Adrenal gland (tissue), 9 donors: ENCODE measurements at regions not wholly inside any gene's neighbourhood (a gene's known extent, or its start where the extent isn't known, plus 50 kb on each side); places are given as distances from the start of the nearest gene placed in this dataset.

ENCODE experiments used
- DNase-seq, 7 donors: peaks; one replicate each; pipeline ENCODE4 v3.0.0-alpha.2; 2019 to 2020
- H3K27ac ChIP-seq, 5 donors: fragments of 200-600 bp; sonication (generic) in 4 of 5; 1 replicate in 3 of 5; 2 replicates in 2 of 5; pipeline versions ENCODE4 v1.5.1 to v1.8.0; 2016 to 2020; ENCODE audit warnings: mild to moderate bottlenecking in 1 of 5
- H3K27me3 ChIP-seq: fragments of 200-600 bp; 2 replicates; pipeline ENCODE4 v1.8.0; 2021
- H3K36me3 ChIP-seq, 2 donors: fragments of 200-600 bp; replicated peaks in 1 of 2; 1 replicate in 1 of 2; 2 replicates in 1 of 2; pipeline versions ENCODE4 v1.5.1 to v1.8.0; 2018 to 2022
- H3K4me1 ChIP-seq, 2 donors: fragments of 200-600 bp; replicated peaks in 1 of 2; 1 replicate in 1 of 2; 2 replicates in 1 of 2; pipeline versions ENCODE4 v1.5.1 to v1.8.0; 2018 to 2021
- H3K4me3 ChIP-seq, 4 donors: fragments of 200-600 bp; sonication (generic) in 3 of 4; one replicate each; pipeline ENCODE4 v1.5.1; 2016 to 2018
- H3K9me3 ChIP-seq, 3 donors: fragments of 200-600 bp; sonication (generic) in 1 of 3; replicated peaks in 1 of 3; 1 replicate in 2 of 3; 2 replicates in 1 of 3; pipeline versions ENCODE4 v1.5.1 to v1.8.0; 2016 to 2021
- POLR2A ChIP-seq, 2 donors: fragments of 450-650 bp; IDR thresholded peaks; one replicate each; pipeline ENCODE4 v1.6.1; 2017; ENCODE audit warnings: antibody characterized with exemption in 2 of 2, mild to moderate bottlenecking in 2 of 2, moderate library complexity in 1 of 2
- WGBS, 4 donors: extraction: QIAGEN DNeasy Blood & Tissue Kit in 2 of 4; methylation state at CpG; one replicate each; pipeline versions ENCODE4 v1.1.5 to v1.1.7; 2013 to 2017; 5-methylcytosine and 5-hydroxymethylcytosine counted together
- intact Hi-C, 2 donors: fragments of 100-400 bp; cut with DNase I; formaldehyde crosslinking; loops; one replicate each; pipeline versions ENCODE4 v1.14.1 to v1.15.0; 2022 to 2023
- TF ChIP-seq, protein P1 (sequence below), 6 experiments: fragments of 450-650 bp in 4 of 6; fragments of 200-600 bp in 2 of 6; sonication (generic) in 1 of 6; IDR thresholded peaks; 1 replicate in 5 of 6; 2 replicates in 1 of 6; pipeline versions ENCODE4 v1.5.1 to v1.8.0; 2016 to 2021; ENCODE audit warnings: antibody characterized with exemption in 6 of 6, mild to moderate bottlenecking in 2 of 6, moderate library complexity in 1 of 6
- donor health status: healthy with polysubstance abuse.
- donor health status: Bipolar disorder and iron deficiency.
- donor health status: DM: yes; HTN: yes; CAD: no.
- donor health status: DM: no; HTN: no; CAD: no.
- donor health status: DM: no; HTN: no; CAD: no.

DNA sequence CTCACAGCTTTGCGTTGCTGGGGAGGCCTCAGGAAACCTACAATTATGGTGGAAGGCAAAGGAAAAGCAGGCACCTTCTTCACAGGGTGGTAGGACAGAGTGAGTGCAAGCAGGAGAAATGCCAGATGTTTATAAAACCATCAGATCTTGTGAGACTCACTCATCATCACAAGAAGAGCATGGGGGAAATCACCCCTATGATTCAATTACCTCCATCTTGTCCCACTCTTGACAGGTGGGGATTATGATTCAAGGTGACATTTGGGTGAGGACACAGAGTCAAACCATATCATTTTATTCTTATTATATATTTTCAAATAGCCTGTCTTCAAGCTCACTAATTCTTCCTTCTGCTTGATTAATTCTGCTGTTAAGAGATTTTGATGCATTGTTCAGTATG, 665.3 kb downstream of the TRHDE start:
- H3K27ac ChIP-seq: no peak overlapping the region
- 69 to 89% (median 79%) methylated on average over 1 of the region's 1 CpG for WGBS, 4 donors
- no peaks in the 10 kb centered on the region for H3K27me3 ChIP-seq
- H3K4me3 ChIP-seq: no peak overlapping the region
- H3K9me3 ChIP-seq: peaks cover 0 to 3% (median 0%) of the 10 kb centered on the region in 3 donors
- H3K36me3 ChIP-seq: no peaks in the 10 kb centered on the region
- DNase-seq: no peak
- no peak for TF ChIP-seq POLR2A (IDR thresholded peaks at IDR 0.05)
- TF ChIP-seq, protein P1, sequence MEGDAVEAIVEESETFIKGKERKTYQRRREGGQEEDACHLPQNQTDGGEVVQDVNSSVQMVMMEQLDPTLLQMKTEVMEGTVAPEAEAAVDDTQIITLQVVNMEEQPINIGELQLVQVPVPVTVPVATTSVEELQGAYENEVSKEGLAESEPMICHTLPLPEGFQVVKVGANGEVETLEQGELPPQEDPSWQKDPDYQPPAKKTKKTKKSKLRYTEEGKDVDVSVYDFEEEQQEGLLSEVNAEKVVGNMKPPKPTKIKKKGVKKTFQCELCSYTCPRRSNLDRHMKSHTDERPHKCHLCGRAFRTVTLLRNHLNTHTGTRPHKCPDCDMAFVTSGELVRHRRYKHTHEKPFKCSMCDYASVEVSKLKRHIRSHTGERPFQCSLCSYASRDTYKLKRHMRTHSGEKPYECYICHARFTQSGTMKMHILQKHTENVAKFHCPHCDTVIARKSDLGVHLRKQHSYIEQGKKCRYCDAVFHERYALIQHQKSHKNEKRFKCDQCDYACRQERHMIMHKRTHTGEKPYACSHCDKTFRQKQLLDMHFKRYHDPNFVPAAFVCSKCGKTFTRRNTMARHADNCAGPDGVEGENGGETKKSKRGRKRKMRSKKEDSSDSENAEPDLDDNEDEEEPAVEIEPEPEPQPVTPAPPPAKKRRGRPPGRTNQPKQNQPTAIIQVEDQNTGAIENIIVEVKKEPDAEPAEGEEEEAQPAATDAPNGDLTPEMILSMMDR (IDR thresholded peaks at IDR 0.05): no peak
- no peaks in the 10 kb centered on the region for H3K4me1 ChIP-seq
- intact Hi-C loops: no loop called here

DNA sequence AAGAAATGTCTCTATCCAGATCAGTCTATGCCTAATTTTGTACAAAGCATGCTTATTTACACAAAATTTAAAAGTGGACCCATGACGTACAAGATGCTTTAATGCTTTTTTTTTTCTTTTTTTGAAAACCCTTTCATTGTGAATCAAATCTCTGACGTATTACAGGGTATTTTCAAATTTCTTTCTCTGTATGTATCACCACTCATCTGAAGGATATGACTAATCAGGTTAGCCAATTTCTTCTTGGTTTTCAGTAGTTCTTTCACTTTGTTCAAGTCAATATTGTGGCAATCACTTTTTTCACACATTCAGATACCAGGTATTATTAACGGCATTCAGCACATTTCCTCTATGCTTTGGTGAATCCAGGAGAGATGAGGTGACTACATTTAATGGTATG, 685.3 kb downstream of the TRHDE start:
- Histone ChIP-seq H3K4me3 (no peak overlapping the region), H3K27ac (no peak overlapping the region), H3K27me3 (no peaks in the 10 kb centered on the region), H3K4me1 (no peaks in the 10 kb centered on the region), H3K36me3 (no peaks in the 10 kb centered on the region), H3K9me3 (no peaks in the 10 kb centered on the region)
- WGBS, 4 donors: 65 to 81% (median 70%) methylated on average over 3 of the region's 3 CpGs
- intact Hi-C loops: no loop called here
- no peak for DNase-seq
- TF ChIP-seq POLR2A (IDR thresholded peaks at IDR 0.05): no peak
- TF ChIP-seq, protein P1 (IDR thresholded peaks at IDR 0.05): no peak

DNA sequence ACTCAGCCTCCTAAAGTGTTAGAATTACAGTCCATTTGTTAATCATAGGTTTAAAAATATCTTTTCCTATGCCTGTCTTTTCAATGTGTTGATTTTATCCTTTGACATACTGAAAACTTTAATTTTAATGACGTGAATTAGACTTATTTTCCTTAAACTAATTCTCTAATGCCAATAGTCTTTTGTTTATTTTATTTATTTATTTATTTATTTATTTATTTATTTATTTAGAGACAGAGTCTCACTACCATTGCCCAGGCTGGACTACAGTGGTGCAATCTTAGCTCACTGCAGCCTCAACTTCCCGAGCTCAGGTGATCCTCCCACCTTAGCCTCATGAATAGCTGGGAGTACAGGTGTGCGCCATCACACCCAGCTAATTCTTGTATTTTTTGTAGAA, 694.5 kb downstream of the TRHDE start:
- WGBS, 4 donors: 63 to 73% (median 67%) methylated on average over 3 of the region's 3 CpGs
- DNase-seq: no peak
- Histone ChIP-seq H3K4me3 (no peak overlapping the region), H3K27me3 (no peaks in the 10 kb centered on the region), H3K36me3 (no peaks in the 10 kb centered on the region), H3K27ac (no peak overlapping the region), H3K9me3 (no peaks in the 10 kb centered on the region), H3K4me1 (no peaks in the 10 kb centered on the region)
- intact Hi-C loops: no loop called here
- no peak for TF ChIP-seq POLR2A (IDR thresholded peaks at IDR 0.05)
- TF ChIP-seq, protein P1 (IDR thresholded peaks at IDR 0.05): no peak

DNA sequence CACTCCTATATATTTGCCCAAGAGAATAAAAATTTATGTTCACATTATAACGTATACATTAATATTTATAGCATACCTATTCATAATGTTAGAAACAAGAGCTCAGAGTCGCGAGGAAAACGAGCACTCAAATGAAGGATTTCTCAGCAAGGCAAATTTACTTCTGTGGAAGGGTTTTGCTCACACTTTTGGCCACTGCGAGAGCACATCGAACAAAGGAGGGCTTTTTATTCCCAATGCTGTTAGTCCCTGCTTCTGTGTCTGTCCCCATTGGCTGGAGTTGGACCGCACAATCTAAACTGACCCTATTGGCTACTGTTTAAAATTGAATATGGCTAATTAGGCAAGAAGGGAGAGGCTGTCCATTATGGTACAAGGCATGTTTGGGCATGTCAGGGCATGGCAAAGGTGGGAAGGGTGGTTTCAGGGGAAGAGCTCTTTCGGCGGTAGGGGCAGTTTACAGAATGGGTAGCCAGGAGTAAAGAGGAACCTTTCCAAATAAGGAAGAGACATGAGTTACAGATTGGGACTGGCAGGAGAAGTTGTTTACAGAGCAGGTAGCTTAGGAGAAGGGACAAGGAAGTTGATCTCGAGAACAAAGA, 702.9 kb downstream of the TRHDE start:
- Histone ChIP-seq H3K4me1 (no peaks in the 10 kb centered on the region), H3K4me3 (no peak overlapping the region), H3K27me3 (no peaks in the 10 kb centered on the region), H3K27ac (no peak overlapping the region), H3K36me3 (no peaks in the 10 kb centered on the region), H3K9me3 (no peaks in the 10 kb centered on the region)
- intact Hi-C loops: no loop called here
- no peak for DNase-seq
- whole genome bisulfite sequencing, 4 donors: 79 to 86% (median 83%) methylated on average over 10 of the region's 10 CpGs
- TF ChIP-seq, protein P1 (IDR thresholded peaks at IDR 0.05): no peak
- no peak for TF ChIP-seq POLR2A (IDR thresholded peaks at IDR 0.05)
